Stomach (tissue), 8 donors: ENCODE measurements at regions not wholly inside any gene's neighbourhood (a gene's known extent, or its start where the extent isn't known, plus 50 kb on each side); places are given as distances from the start of the nearest gene placed in this dataset.

ENCODE experiments used
- DNase-seq, 2 donors: peaks; one replicate each; pipeline versions ENCODE4 v3.0.0 to v3.0.0-alpha.2; 2013 to 2019
- H3K27ac ChIP-seq, 5 donors: fragments of 200-600 bp in 4 of 5; sonication (generic) in 4 of 5; one replicate each; pipeline ENCODE4 v1.5.1; 2013 to 2019; ENCODE audit warnings: mild to moderate bottlenecking in 1 of 5, moderate library complexity in 1 of 5
- H3K27me3 ChIP-seq, 3 donors: fragments of 200-600 bp; sonication (generic); one replicate each; pipeline ENCODE4 v1.5.1; 2017 to 2019; ENCODE audit warnings: mixed run types in 1 of 3
- H3K36me3 ChIP-seq, 4 donors: fragments of 200-600 bp; sonication (generic); 1 replicate in 3 of 4; 2 replicates in 1 of 4; pipeline ENCODE4 v1.5.1; 2016 to 2019
- H3K4me1 ChIP-seq, 4 donors: fragments of 200-600 bp; sonication (generic); one replicate each; pipeline ENCODE4 v1.5.1; 2016 to 2019
- H3K4me3 ChIP-seq, 4 donors: fragments of 200-600 bp; sonication (generic) in 3 of 4; one replicate each; pipeline ENCODE4 v1.5.1; 2016 to 2019; ENCODE audit warnings: mild to moderate bottlenecking in 1 of 4
- H3K9me3 ChIP-seq, 4 donors: fragments of 200-600 bp; sonication (generic); one replicate each; pipeline ENCODE4 v1.5.1; 2016 to 2019
- EP300 ChIP-seq: sonication (generic); formaldehyde crosslinking; IDR thresholded peaks from one replicate; pipeline ENCODE4 v1.6.1; 2017; ENCODE audit warnings: antibody characterized with exemption
- POLR2A ChIP-seq, 4 donors: fragments of 450-650 bp; IDR thresholded peaks; one replicate each; pipeline ENCODE4 v1.6.1; 2016; ENCODE audit warnings: antibody characterized with exemption in 4 of 4, control low read depth in 2 of 4, mild to moderate bottlenecking in 1 of 4, moderate library complexity in 1 of 4
- POLR2AphosphoS5 ChIP-seq, 3 donors: sonication (generic); formaldehyde crosslinking; IDR thresholded peaks; one replicate each; pipeline ENCODE4 v1.6.1; 2016; ENCODE audit warnings: antibody characterized with exemption in 3 of 3
- WGBS, 5 donors: extraction: QIAGEN DNeasy Blood & Tissue Kit in 3 of 5; methylation state at CpG; one replicate each; pipeline versions ENCODE4 v1.1.5 to v1.1.7; 2013 to 2018; 5-methylcytosine and 5-hydroxymethylcytosine counted together
- intact Hi-C: fragments of 100-400 bp; cut with DNase I; formaldehyde crosslinking; loops from one replicate; pipeline ENCODE4 v1.15.1; 2023; ENCODE audit warnings: low total_unique reads
- TF ChIP-seq, protein P1 (sequence below), 7 experiments: fragments of 450-650 bp in 4 of 7; fragments of 200-600 bp in 3 of 7; sonication (generic) in 3 of 7; IDR thresholded peaks; one replicate each; pipeline ENCODE4 v1.5.1; 2016 to 2019; ENCODE audit warnings: antibody characterized with exemption in 7 of 7, control low read depth in 2 of 7, mild to moderate bottlenecking in 1 of 7
- donor health status: healthy with polysubstance abuse.
- donor health status: Bipolar disorder and iron deficiency.
- donor health status: healthy.

- WGBS, 5 donors = 85 to 96% (median 94%) methylated on average over 3 of the region's 3 CpGs
- H3K9me3 ChIP-seq = no peaks in the 10 kb centered on the region
- H3K27me3 ChIP-seq = no peaks in the 10 kb centered on the region
- TF ChIP-seq, protein P1, sequence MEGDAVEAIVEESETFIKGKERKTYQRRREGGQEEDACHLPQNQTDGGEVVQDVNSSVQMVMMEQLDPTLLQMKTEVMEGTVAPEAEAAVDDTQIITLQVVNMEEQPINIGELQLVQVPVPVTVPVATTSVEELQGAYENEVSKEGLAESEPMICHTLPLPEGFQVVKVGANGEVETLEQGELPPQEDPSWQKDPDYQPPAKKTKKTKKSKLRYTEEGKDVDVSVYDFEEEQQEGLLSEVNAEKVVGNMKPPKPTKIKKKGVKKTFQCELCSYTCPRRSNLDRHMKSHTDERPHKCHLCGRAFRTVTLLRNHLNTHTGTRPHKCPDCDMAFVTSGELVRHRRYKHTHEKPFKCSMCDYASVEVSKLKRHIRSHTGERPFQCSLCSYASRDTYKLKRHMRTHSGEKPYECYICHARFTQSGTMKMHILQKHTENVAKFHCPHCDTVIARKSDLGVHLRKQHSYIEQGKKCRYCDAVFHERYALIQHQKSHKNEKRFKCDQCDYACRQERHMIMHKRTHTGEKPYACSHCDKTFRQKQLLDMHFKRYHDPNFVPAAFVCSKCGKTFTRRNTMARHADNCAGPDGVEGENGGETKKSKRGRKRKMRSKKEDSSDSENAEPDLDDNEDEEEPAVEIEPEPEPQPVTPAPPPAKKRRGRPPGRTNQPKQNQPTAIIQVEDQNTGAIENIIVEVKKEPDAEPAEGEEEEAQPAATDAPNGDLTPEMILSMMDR (IDR thresholded peaks at IDR 0.05) = no peak
- TF ChIP-seq EP300 = no peak
- no peak for TF ChIP-seq POLR2A (IDR thresholded peaks at IDR 0.05)
- TF ChIP-seq POLR2AphosphoS5 (IDR thresholded peaks at IDR 0.05) = no peak
- no peaks in the 10 kb centered on the region for H3K36me3 ChIP-seq
- intact Hi-C loops = no loop called here
- peaks cover 0 to 16% (median 0%) of the 10 kb centered on the region in 4 donors for H3K4me1 ChIP-seq
- DNase-seq = no peak
- no peak overlapping the region for H3K27ac ChIP-seq
- H3K4me3 ChIP-seq = no peak overlapping the region
Measured at GRCh38 chr5:87119588-87119987, 148.1 kb upstream of the RASA1 start.

GRCh38 chr5:87120518-87121303 is 147.0 kb upstream of the RASA1 start:
- no peaks in the 10 kb centered on the region for H3K36me3 ChIP-seq
- intact Hi-C loops = no loop called here
- 15 to 24% (median 20%) methylated on average over 2 of the region's 2 CpGs for WGBS, 5 donors
- no peak overlapping the region for H3K4me3 ChIP-seq
- H3K4me1 ChIP-seq = peaks cover 0 to 16% (median 0%) of the 10 kb centered on the region in 4 donors
- H3K27me3 ChIP-seq = no peaks in the 10 kb centered on the region
- DNase-seq = no peak
- H3K9me3 ChIP-seq = no peaks in the 10 kb centered on the region
- H3K27ac ChIP-seq = peak overlapping the region in 3 of 5 donors; percentile 36 to 43 (median 38)
- TF ChIP-seq EP300 (no peak), POLR2AphosphoS5 (IDR thresholded peaks at IDR 0.05) (no peak)
- TF ChIP-seq, protein P1 (IDR thresholded peaks at IDR 0.05) = no peak

DNA sequence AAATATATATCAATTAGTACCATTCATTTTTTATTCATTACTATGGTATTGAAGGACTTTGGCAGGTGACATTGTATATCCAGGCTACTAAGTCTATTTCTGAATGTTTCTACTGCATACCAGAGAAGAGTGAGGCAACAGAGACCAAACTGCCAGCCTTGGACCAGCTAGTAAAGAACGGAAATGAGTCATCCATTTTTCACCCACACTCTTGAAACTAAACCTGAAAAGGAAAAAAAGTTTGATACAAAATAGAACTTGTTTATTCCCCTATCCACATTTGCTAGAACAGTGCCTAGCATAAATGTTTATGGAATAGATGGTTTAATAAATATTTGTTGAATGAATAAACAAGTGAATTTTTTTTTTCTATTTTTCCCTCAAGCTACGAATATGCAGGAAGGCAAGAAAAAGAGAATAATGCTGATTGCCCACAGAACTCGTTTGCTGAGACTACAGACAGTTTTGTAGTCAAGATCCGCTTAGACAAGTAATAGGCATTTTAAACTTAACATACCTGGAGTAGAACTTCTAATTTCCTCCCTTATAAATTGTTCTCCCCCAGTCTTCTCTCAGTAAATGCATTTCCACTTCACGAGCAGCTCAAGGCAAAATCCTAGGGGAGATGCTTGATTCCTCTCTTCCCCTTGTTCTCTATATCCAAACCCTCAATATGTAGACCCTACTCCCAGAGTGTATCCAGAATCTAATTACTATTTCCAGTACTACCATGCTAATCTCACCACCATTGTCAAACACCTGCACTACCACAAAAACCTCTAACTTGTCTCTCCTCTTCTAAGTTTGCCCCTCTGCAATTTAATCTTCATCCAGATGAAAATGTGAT is 146.2 kb upstream of the RASA1 start:
- WGBS, 5 donors = 48 to 65% (median 53%) methylated on average over 5 of the region's 5 CpGs

More for the DNA sequence above, 146.2 kb upstream of the RASA1 start:
- H3K27ac ChIP-seq = peak overlapping the region in 4 of 5 donors; percentile 36 to 43 (median 40)
- no peaks in the 10 kb centered on the region for H3K36me3 ChIP-seq
- intact Hi-C loops = no loop called here
- TF ChIP-seq, protein P1 (IDR thresholded peaks at IDR 0.05) = no peak
- TF ChIP-seq POLR2AphosphoS5 (IDR thresholded peaks at IDR 0.05) = no peak
- no peak for TF ChIP-seq POLR2A (IDR thresholded peaks at IDR 0.05)
- TF ChIP-seq EP300 = no peak
- H3K4me1 ChIP-seq = peaks cover 0 to 16% (median 0%) of the 10 kb centered on the region in 4 donors
- H3K9me3 ChIP-seq = no peaks in the 10 kb centered on the region
- peak in 1 of 2 donors; percentile 15 for DNase-seq
- no peak overlapping the region for H3K4me3 ChIP-seq
- no peaks in the 10 kb centered on the region for H3K27me3 ChIP-seq
